H9 (cell line): ENCODE measurements at regions not wholly inside any gene's neighbourhood (a gene's known extent, or its start where the extent isn't known, plus 50 kb on each side); places are given as distances from the start of the nearest gene placed in this dataset.

Source experiments
- DNase-seq: peaks from one replicate; pipeline ENCODE4 v3.0.0-alpha.2; 2017
- H2AFZ ChIP-seq: one replicate; pipeline ENCODE4 v1.6.1; 2013; ENCODE audit warnings: mild to moderate bottlenecking, low read length, control low read depth, moderate library complexity
- H2AK5ac ChIP-seq: 2 replicates; pipeline ENCODE4 v1.6.1; 2013; ENCODE audit warnings: low read length, control low read depth, mixed read lengths; ENCODE audit not compliant: insufficient read length
- H2BK120ac ChIP-seq: one replicate; pipeline ENCODE4 v1.6.1; 2013; ENCODE audit warnings: low read depth, mild to moderate bottlenecking, low read length, control low read depth, inconsistent platforms; ENCODE audit not compliant: poor library complexity, severe bottlenecking
- H2BK12ac ChIP-seq: 2 replicates; pipeline ENCODE4 v1.6.1; 2013; ENCODE audit warnings: low read length, control low read depth, mixed read lengths, low read depth; ENCODE audit not compliant: insufficient read length
- H2BK15ac ChIP-seq: 2 replicates; pipeline ENCODE4 v1.6.1; 2013; ENCODE audit warnings: low read depth, low read length, control low read depth
- H2BK20ac ChIP-seq: one replicate; pipeline ENCODE4 v1.6.1; 2013; ENCODE audit warnings: low read depth, mild to moderate bottlenecking, low read length, control low read depth, inconsistent platforms; ENCODE audit not compliant: poor library complexity, severe bottlenecking
- H2BK5ac ChIP-seq: 2 replicates; pipeline ENCODE4 v1.6.1; 2013; ENCODE audit warnings: low read length, control low read depth, mixed read lengths; ENCODE audit not compliant: insufficient read length
- H3K14ac ChIP-seq: 2 replicates; pipeline ENCODE4 v1.6.1; 2013; ENCODE audit warnings: low read length, control low read depth; ENCODE audit not compliant: insufficient read depth
- H3K18ac ChIP-seq: 2 replicates; pipeline ENCODE4 v1.6.1; 2013; ENCODE audit warnings: low read depth, mild to moderate bottlenecking, mixed read lengths, low read length, control low read depth; ENCODE audit not compliant: insufficient read length
- H3K23ac ChIP-seq: 2 replicates; pipeline ENCODE4 v1.6.1; 2013; ENCODE audit warnings: low read length, control low read depth, mixed read lengths, low read depth; ENCODE audit not compliant: insufficient read length
- H3K23me2 ChIP-seq: 2 replicates; pipeline ENCODE4 v1.6.1; 2013; ENCODE audit warnings: low read depth, mild to moderate bottlenecking, mixed read lengths, low read length, control low read depth; ENCODE audit not compliant: insufficient read length, poor library complexity, severe bottlenecking
- H3K27ac ChIP-seq: 2 replicates; pipeline ENCODE4 v1.5.1; 2013; ENCODE audit warnings: low read length, control low read depth, mixed read lengths, low read depth; ENCODE audit not compliant: insufficient read length
- H3K27me3 ChIP-seq: 2 replicates; pipeline ENCODE4 v1.6.1; 2013; ENCODE audit warnings: low read length, control low read depth, inconsistent platforms; ENCODE audit not compliant: insufficient read depth
- H3K4ac ChIP-seq: 2 replicates; pipeline ENCODE4 v1.6.1; 2013; ENCODE audit warnings: low read depth, mild to moderate bottlenecking, control low read depth, inconsistent platforms, low read length, moderate library complexity
- H3K4me1 ChIP-seq: 2 replicates; pipeline ENCODE4 v1.6.1; 2013; ENCODE audit warnings: low read length, control low read depth, inconsistent platforms; ENCODE audit not compliant: insufficient read depth
- H3K4me2 ChIP-seq: 2 replicates; pipeline ENCODE4 v1.6.1; 2013; ENCODE audit warnings: low read length, control low read depth, mixed read lengths; ENCODE audit not compliant: insufficient read length, insufficient read depth
- H3K56ac ChIP-seq: 2 replicates; pipeline ENCODE4 v1.6.1; 2013; ENCODE audit warnings: low read depth, mild to moderate bottlenecking, mixed read lengths, low read length, control low read depth; ENCODE audit not compliant: insufficient read length
- H3K79me1 ChIP-seq: 2 replicates; pipeline ENCODE4 v1.6.1; 2013; ENCODE audit warnings: low read depth, mild to moderate bottlenecking, moderate library complexity, low read length, control low read depth, inconsistent platforms; ENCODE audit not compliant: insufficient read depth, poor library complexity, severe bottlenecking
- H3K79me2 ChIP-seq: 2 replicates; pipeline ENCODE4 v1.6.1; 2013; ENCODE audit warnings: low read length, control low read depth, inconsistent platforms; ENCODE audit not compliant: insufficient read depth
- H3K9ac ChIP-seq: 2 replicates; pipeline ENCODE4 v1.6.1; 2013; ENCODE audit warnings: low read length, control low read depth, mixed read lengths; ENCODE audit not compliant: insufficient read length; ENCODE audit errors: extremely low read depth
- H3K9me3 ChIP-seq: one replicate; pipeline ENCODE4 v1.6.1; 2013; ENCODE audit warnings: low read depth, low read length, inconsistent platforms; ENCODE audit not compliant: control insufficient read depth
- H3T11ph ChIP-seq: one replicate; pipeline ENCODE4 v1.6.1; 2013; ENCODE audit warnings: mild to moderate bottlenecking, low read length, control low read depth, inconsistent platforms
- H4K20me1 ChIP-seq: one replicate; pipeline ENCODE4 v1.6.1; 2013; ENCODE audit not compliant: control insufficient read depth, insufficient read length, insufficient read depth
- H4K5ac ChIP-seq: 2 replicates; pipeline ENCODE4 v1.6.1; 2013; ENCODE audit warnings: low read depth, mild to moderate bottlenecking, mixed read lengths, low read length, control low read depth; ENCODE audit not compliant: insufficient read length
- H4K8ac ChIP-seq: replicated peaks from 2 replicates; pipeline ENCODE4 v1.6.1; 2013; ENCODE audit warnings: low read length, control low read depth, mixed read lengths, low read depth; ENCODE audit not compliant: insufficient read length
- H4K91ac ChIP-seq: 2 replicates; pipeline ENCODE4 v1.6.1; 2013; ENCODE audit warnings: low read depth, mild to moderate bottlenecking, moderate library complexity, mixed read lengths, low read length, control low read depth; ENCODE audit not compliant: insufficient read length
- H3K27ac Mint-ChIP-seq, 3 experiments: 2 replicates in 2 of 3; 3 replicates in 1 of 3; pipeline ENCODE4 v1.8.0; 2020 to 2021; ENCODE audit warnings: mixed read lengths in 3 of 3, mild to moderate bottlenecking in 1 of 3, moderate library complexity in 1 of 3
- H3K27me3 Mint-ChIP-seq: 2 replicates; pipeline ENCODE4 v1.8.0; 2021; ENCODE audit warnings: low read depth, mild to moderate bottlenecking, moderate library complexity, mixed read lengths
- H3K36me3 Mint-ChIP-seq, 3 experiments: 2 replicates in 2 of 3; 3 replicates in 1 of 3; pipeline ENCODE4 v1.8.0; 2020 to 2021; ENCODE audit warnings: low read depth in 3 of 3, mixed read lengths in 3 of 3; ENCODE audit not compliant: insufficient read depth in 1 of 3
- H3K4me1 Mint-ChIP-seq, 2 experiments: 2 replicates each; pipeline ENCODE4 v1.8.0; 2020; ENCODE audit warnings: mixed read lengths in 2 of 2
- H3K4me3 Mint-ChIP-seq, 2 experiments: 2 replicates in 1 of 2; 3 replicates in 1 of 2; pipeline ENCODE4 v1.8.0; 2020 to 2021; ENCODE audit warnings: mild to moderate bottlenecking in 2 of 2, mixed read lengths in 2 of 2, moderate library complexity in 1 of 2
- H3K9me3 Mint-ChIP-seq, 2 experiments: 2 replicates in 1 of 2; 3 replicates in 1 of 2; pipeline ENCODE4 v1.8.0; 2020; ENCODE audit warnings: mild to moderate bottlenecking in 2 of 2, mixed read lengths in 2 of 2, moderate library complexity in 1 of 2
- WGBS: extraction: QIAGEN DNeasy Blood & Tissue Kit; methylation state at CpG from one replicate; pipeline ENCODE4 v1.1.7; 2013; ENCODE audit warnings: missing lambda C conversion rate, low lambda C conversion rate, mixed read lengths; ENCODE audit not compliant: insufficient read length; ENCODE audit errors: extremely low coverage; 5-methylcytosine and 5-hydroxymethylcytosine counted together
- TF ChIP-seq, protein P1 (sequence below): fragments of 200-600 bp; sonication (generic); conservative IDR thresholded peaks from 3 replicates; pipeline ENCODE4 v1.8.0; 2021; ENCODE audit warnings: antibody characterized with exemption, mild to moderate bottlenecking

DNA sequence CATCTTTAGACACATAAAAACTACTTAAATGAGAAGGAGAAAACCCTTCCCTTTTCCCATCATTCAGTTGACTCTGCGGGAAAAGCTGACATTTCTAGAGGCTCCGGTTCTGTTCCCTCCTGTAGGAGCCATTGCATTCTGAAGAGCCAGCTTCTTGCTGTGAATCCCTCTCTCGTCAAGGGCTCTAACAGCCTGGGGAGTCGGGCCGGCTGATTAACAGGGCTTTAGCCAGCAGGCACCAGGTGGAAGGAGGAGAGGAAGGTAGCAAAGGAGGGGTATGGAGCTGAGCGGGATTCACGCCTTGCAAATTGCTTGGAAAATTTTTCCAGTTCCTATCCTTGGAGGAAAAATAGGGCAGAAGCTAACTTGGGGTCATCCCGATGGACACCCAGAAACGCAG, 108.3 kb upstream of the UBE2E1 start:
- Histone ChIP-seq H3K9ac (no peak overlapping the region), H4K8ac (no peak overlapping the region), H3K56ac (no peak overlapping the region), H3K79me1 (no peaks in the 10 kb centered on the region), H3K4ac (no peak overlapping the region), H2AK5ac (no peak overlapping the region), H3K27me3 (no peaks in the 10 kb centered on the region), H3K4me1 (peaks cover 2% of the 10 kb centered on the region; the same call in 1 of the 2 replicates), H4K5ac (no peak overlapping the region), H3K23ac (no peak overlapping the region), H3K23me2 (no peaks in the 10 kb centered on the region), H3K14ac (no peak overlapping the region), H3K79me2 (no peaks in the 10 kb centered on the region), H4K20me1 (no peaks in the 10 kb centered on the region), H2BK12ac (no peak overlapping the region), H3K4me2 (no peak overlapping the region), H2AFZ (no peak overlapping the region), H2BK15ac (no peak overlapping the region), H3T11ph (no peak overlapping the region), H2BK5ac (no peak overlapping the region), H2BK20ac (no peak overlapping the region), H3K18ac (no peak overlapping the region), H4K91ac (no peak overlapping the region), H3K27ac (no peak overlapping the region), H3K9me3 (no peaks in the 10 kb centered on the region), H2BK120ac (no peak overlapping the region)
- TF ChIP-seq, protein P1, sequence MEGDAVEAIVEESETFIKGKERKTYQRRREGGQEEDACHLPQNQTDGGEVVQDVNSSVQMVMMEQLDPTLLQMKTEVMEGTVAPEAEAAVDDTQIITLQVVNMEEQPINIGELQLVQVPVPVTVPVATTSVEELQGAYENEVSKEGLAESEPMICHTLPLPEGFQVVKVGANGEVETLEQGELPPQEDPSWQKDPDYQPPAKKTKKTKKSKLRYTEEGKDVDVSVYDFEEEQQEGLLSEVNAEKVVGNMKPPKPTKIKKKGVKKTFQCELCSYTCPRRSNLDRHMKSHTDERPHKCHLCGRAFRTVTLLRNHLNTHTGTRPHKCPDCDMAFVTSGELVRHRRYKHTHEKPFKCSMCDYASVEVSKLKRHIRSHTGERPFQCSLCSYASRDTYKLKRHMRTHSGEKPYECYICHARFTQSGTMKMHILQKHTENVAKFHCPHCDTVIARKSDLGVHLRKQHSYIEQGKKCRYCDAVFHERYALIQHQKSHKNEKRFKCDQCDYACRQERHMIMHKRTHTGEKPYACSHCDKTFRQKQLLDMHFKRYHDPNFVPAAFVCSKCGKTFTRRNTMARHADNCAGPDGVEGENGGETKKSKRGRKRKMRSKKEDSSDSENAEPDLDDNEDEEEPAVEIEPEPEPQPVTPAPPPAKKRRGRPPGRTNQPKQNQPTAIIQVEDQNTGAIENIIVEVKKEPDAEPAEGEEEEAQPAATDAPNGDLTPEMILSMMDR = no peak
- Mint-ChIP-seq H3K4me3 (no peak overlapping the region), H3K27ac (peak overlapping the region in 1 of 3 experiments; percentile 57; a peak in 1 of 7 replicates), H3K9me3 (no peaks in the 10 kb centered on the region), H3K27me3 (peaks cover 11% of the 10 kb centered on the region), H3K36me3 (no peaks in the 10 kb centered on the region), H3K4me1 (peaks cover 16% of the 10 kb centered on the region in 2 experiments)
- WGBS = no CpG with 5 or more reads among the region's 9 CpGs
- DNase-seq = peak; percentile 55
